ENCODE measurements at regions not wholly inside any gene's neighbourhood (a gene's known extent, or its start where the extent isn't known, plus 50 kb on each side); places are given as distances from the start of the nearest gene placed in this dataset.

DNA sequence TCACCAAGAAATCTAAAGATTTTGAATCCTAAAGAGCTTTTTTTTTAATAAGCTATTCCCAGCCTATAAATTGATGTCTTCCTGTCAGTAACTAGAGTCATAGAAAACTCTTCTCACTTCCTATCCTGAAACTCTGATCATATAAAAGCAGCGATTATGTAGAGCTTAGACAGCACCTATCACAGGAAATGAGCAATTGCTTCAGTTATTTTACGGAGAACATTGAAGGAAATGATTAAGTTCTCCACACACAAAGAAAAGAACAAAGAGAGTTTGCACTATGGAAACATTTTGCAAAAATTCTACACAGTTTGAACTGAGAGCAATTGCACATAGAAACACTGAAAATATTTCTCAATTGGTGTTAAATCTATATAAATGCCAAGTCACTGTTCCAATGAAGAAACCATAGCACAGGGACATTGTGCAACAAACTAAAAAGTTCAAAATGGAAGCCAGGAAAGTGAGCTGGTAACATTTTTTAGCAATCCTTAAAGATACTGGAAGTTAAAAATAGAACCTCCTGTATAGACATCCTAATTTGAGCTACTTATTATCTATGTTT, 291.5 kb upstream of the ARHGEF26 start:
- Histone ChIP-seq H3K79me2 (ENCODE audit: control insufficient read depth, insufficient read depth, low read length) (no peaks in the 10 kb centered on the region), H3K36me3 (ENCODE audit: control insufficient read depth in 2 of 2, extremely low read depth in 1 of 2, insufficient read depth in 2 of 2, low read length in 2 of 2) (no peaks in the 10 kb centered on the region), H3K4me1 (ENCODE audit: control insufficient read depth, extremely low read depth, insufficient read depth, low read length) (peaks cover 20% of the 10 kb centered on the region), H3K4me3 (replicated peaks in 1 of 3; ENCODE audit: insufficient read depth in 1 of 3, low read depth in 1 of 3, low read length in 3 of 3) (peak overlapping the region in 1 of 3 experiments; percentile 16), H3K9me1 (replicated peaks; ENCODE audit: control insufficient read depth, extremely low read depth, insufficient read depth, low read length) (no peaks in the 10 kb centered on the region), H3K9ac (replicated peaks; ENCODE audit: extremely low read depth, insufficient read depth, low read length) (peak overlapping the region; percentile 65), H3K9me3 (replicated peaks; ENCODE audit: control insufficient read depth, insufficient read depth, low read length) (no peaks in the 10 kb centered on the region), H4K20me1 (replicated peaks; ENCODE audit: control insufficient read depth, extremely low read depth, insufficient read depth, low read length) (no peaks in the 10 kb centered on the region), H3K4me2 (ENCODE audit: insufficient read depth, low read length) (peak overlapping the region; percentile 78), H3K27ac (ENCODE audit: insufficient read depth, low read depth, low read length) (peak overlapping the region; percentile 93), H3K27me3 (ENCODE audit: control insufficient read depth in 2 of 2, insufficient read depth in 2 of 2, low read length in 2 of 2) (no peaks in the 10 kb centered on the region), H2AFZ (ENCODE audit: low read depth, low read length) (peak overlapping the region; percentile 57)
- ChIA-PET CTCF (interaction anchor here (0.6 to 1.4 kb wide), 6 partner anchors 9 to 61 kb away, joined by 3 to 5 read pairs (median 3); no protein-coding TSS in a partner anchor), POLR2A (no interaction called here)
- intact Hi-C loops (cut with micrococcal nuclease) (loop anchor here (1.0 kb wide), 3 partner anchors 63 to 668 kb away; no protein-coding TSS in a partner anchor), dilution Hi-C loops (cut with MboI; ENCODE audit: extremely low pct_ligation_motif_present, low sequenced_read_pairs) (no loop called here)
- no peak for TF ChIP-seq EZH2 (IDR thresholded peaks at IDR 0.05; ENCODE audit: borderline replicate concordance, low read depth, low read length, severe bottlenecking)
- no peak for TF ChIP-seq MYC (IDR thresholded peaks at IDR 0.05; ENCODE audit: low read depth, low read length)
- peak; percentile 54 for TF ChIP-seq POLR2AphosphoS5 (IDR thresholded peaks at IDR 0.05; ENCODE audit: insufficient read depth, low read depth, low read length)
- peak; percentile 36 for TF ChIP-seq POLR2A (IDR thresholded peaks at IDR 0.05; ENCODE audit: low read depth, low read length)
- TF ChIP-seq, protein P1, sequence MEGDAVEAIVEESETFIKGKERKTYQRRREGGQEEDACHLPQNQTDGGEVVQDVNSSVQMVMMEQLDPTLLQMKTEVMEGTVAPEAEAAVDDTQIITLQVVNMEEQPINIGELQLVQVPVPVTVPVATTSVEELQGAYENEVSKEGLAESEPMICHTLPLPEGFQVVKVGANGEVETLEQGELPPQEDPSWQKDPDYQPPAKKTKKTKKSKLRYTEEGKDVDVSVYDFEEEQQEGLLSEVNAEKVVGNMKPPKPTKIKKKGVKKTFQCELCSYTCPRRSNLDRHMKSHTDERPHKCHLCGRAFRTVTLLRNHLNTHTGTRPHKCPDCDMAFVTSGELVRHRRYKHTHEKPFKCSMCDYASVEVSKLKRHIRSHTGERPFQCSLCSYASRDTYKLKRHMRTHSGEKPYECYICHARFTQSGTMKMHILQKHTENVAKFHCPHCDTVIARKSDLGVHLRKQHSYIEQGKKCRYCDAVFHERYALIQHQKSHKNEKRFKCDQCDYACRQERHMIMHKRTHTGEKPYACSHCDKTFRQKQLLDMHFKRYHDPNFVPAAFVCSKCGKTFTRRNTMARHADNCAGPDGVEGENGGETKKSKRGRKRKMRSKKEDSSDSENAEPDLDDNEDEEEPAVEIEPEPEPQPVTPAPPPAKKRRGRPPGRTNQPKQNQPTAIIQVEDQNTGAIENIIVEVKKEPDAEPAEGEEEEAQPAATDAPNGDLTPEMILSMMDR (IDR thresholded peaks at IDR 0.05; ENCODE audit: extremely low read depth in 1 of 2, insufficient read depth in 1 of 2, low read depth in 1 of 2, low read length in 2 of 2): no peak
- TF ChIP-seq GATA2 (IDR thresholded peaks at IDR 0.05; ENCODE audit: insufficient read depth, insufficient read length, low read depth, low read length): peak; percentile 41
- peak; percentile 88 for TF ChIP-seq FOS (IDR thresholded peaks at IDR 0.05; ENCODE audit: borderline replicate concordance, insufficient read depth, low read length)
- TF ChIP-seq JUN (IDR thresholded peaks at IDR 0.05; ENCODE audit: borderline replicate concordance, insufficient read depth, insufficient read length, low read depth): peak; percentile 93
- TF ChIP-seq, protein P2, sequence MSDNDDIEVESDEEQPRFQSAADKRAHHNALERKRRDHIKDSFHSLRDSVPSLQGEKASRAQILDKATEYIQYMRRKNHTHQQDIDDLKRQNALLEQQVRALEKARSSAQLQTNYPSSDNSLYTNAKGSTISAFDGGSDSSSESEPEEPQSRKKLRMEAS (IDR thresholded peaks at IDR 0.05; ENCODE audit: insufficient read depth, insufficient read length): no peak
- DNase-seq (ENCODE audit: low read depth, low spot score) (peak; percentile 88), FAIRE-seq (peak; percentile 85)
- no TSS peak for BruUV-seq (replicated peaks)
